ENCODE measurements at regions not wholly inside any gene's neighbourhood (a gene's known extent, or its start where the extent isn't known, plus 50 kb on each side); places are given as distances from the start of the nearest gene placed in this dataset.

DNA sequence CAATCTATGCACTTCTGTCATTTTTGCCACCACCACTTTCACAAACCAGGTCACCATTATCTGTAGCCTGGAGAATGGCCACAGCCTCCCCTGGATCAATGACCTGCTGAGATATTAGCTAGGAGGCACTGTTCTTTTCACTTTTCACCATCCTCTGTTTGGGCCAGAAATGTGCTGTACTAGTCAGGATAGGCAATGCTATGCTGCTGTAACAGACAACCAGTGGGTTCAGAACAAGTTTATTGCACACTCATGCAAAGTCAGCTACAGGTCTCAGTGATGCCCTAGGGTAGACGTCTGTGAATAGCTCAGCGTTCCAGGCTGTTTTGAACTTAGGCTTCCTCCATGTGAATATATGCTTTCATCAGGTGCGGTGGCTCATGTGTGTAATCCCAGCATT lies 231.5 kb downstream of the SUDS3 start:
- TF ChIP-seq POLR2A (IDR thresholded peaks at IDR 0.05): no peak
- TF ChIP-seq, protein P1, sequence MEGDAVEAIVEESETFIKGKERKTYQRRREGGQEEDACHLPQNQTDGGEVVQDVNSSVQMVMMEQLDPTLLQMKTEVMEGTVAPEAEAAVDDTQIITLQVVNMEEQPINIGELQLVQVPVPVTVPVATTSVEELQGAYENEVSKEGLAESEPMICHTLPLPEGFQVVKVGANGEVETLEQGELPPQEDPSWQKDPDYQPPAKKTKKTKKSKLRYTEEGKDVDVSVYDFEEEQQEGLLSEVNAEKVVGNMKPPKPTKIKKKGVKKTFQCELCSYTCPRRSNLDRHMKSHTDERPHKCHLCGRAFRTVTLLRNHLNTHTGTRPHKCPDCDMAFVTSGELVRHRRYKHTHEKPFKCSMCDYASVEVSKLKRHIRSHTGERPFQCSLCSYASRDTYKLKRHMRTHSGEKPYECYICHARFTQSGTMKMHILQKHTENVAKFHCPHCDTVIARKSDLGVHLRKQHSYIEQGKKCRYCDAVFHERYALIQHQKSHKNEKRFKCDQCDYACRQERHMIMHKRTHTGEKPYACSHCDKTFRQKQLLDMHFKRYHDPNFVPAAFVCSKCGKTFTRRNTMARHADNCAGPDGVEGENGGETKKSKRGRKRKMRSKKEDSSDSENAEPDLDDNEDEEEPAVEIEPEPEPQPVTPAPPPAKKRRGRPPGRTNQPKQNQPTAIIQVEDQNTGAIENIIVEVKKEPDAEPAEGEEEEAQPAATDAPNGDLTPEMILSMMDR (IDR thresholded peaks at IDR 0.05): no peak
